Kidney capillary endothelial cell (primary cell): ENCODE measurements at regions not wholly inside any gene's neighbourhood (a gene's known extent, or its start where the extent isn't known, plus 50 kb on each side); places are given as distances from the start of the nearest gene placed in this dataset.
"Not testable (repeated sequence)": the region's sequence is repeated elsewhere in the genome, so short reads cannot be mapped to it uniquely, and the experiment has no call there.

Experiments
- DNase-seq: peaks from one replicate; pipeline ENCODE4 v3.0.0-alpha.2; 2018; ENCODE audit warnings: low spot score

DNA sequence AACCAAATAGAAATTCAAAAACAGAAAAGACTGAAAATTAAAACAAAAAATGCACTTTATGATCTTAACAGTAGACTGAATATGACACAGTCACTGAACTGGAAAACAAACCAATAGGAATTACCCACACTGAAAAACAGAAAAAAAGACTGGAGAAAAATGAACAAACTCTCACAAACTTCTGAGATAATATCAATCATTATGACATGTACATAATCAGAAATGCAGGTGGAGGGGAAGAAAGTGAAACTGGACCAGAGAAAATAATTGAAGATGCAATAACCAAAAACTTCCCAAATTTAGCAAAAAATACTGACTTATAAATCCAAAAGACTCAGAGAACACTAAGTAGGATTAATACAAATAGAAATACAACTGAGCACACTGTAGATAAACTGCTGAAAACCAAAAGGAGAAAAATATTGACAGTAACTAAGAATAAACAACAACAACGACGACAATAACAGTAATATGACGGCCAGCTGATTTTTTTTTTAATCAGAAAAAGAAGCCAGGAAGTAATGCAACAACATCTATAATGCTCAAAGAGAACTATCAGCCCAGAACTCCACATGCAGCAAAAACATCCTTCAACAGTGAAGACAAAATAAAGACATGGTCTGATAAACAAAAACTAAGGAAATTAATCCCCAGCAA is 108.1 kb downstream of the ZFAND4 start:
- DNase-seq = no peak

DNA sequence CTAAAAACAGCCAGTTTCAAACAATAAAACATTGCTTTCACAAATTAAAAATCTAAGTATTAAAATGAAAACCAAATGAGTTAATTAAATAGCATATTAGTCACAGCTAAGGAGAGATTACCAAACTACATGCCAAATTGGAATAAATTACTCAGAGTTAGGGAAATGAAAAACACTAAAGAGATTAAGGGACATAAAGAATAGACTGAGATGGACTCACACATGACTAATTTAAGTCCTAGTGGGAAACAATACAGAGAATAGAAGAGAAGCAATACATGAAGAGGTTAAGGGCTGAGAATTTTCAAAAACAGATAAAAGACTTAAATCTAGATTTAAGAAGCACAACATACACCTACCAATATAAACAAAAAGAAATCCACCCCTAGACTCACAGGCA is 110.6 kb downstream of the ZFAND4 start:
- no peak for DNase-seq

DNA sequence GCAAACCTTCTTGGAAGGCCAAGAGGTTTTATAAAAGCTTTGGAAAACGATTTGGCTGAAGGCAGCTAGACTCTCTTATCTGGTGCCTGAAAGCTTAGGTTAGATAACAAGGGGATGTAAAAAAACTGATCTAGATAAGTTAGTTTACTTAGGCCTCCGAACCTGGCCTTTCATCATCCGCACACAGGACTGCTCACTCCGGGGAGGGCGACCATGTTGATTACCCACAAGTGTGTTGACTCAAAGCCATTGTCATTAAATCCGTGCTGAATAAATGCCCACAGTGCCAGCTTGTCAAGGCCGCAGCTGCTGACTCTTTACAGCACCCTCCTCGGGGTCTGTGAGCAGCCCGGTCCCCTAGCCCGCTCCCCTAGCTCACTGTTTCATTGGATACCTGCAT is 112.3 kb downstream of the ZFAND4 start:
- no peak for DNase-seq

DNA sequence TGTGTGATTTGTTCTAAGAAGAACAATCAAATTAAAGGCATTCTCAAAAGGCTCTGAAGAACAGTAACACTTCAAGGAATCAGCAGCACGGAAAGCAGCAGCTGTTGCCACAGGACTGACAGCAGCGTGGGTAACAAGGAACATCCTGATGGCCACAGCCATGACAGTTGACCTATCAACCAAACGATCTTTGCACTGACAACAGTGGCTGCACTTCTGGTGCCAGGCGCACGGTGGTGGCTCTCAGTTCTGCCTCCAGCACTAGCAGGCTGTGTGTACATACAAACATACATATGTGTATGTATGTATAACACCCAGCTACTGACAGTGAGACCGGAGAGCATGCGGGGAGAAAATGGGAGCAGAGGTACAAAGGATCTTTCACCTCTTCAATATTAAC is 114.1 kb downstream of the ZFAND4 start:
- DNase-seq = no peak

DNA sequence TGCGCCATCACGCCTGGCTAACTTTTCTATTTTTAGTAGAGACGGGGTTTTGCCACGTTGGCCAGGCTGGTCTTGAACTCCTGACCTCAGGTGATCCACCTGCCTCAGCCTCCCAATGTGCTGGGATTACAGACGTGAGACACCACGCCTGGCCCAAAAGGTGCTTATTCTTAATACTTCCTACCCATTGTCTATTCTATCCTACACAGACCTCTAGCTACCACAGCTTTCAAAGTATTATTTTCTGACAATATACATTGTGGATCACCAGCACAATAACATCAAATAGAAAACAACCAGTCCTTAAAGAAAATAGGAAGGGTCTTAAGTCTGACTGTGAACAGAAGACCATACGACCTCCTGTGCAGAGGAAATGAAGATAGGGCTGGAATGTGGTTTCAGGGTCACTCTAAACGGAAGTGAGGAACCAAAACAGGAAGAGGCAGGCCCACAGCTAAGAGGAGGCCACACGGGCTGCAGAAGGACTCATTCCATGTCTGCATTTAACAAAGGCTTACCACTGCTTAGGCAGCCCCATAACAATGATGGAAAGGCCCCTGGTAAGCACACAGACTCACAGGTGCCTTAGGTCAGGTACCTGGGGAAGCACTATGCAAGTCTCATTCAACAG is 115.2 kb downstream of the ZFAND4 start:
- peak; percentile 69 for DNase-seq

DNA sequence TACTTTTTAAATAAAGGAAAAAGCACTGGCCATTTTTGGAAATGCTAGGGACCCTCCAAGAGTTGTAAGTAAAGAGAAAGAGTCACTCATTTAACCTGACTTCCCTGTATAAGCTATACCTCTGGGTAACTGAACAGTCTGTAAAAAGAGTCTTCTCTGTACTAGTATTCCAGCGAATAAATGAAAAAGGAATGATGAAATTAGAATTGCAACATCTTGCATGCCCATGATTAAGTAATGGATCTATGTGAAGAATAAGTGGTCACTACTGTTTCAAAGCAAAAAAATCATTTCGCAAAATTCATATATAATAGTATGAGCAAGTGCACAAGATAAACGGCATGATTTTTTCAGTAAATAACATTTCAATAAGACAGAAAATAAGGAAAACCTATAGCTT is 116.8 kb downstream of the ZFAND4 start:
- DNase-seq = no peak

DNA sequence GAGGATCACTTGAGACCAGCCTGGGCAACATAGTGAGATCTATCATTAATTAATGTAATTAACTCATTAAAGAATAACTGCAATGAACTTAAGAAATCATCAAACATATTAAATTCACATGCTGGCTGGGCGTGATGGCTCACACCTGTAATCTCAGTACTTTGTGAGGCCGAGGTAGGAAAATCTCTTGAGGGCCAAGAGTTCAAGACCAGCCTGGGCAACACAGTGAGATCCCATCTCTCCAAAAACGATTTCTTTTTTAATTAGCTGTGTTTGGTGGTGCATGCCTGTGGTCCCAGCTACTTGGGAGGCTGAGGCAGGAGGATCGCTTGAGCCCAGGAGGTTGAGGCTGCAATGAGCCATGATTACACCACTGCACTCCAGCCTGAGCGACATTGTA is 117.2 kb downstream of the ZFAND4 start:
- DNase-seq = not testable (repeated sequence)

DNA sequence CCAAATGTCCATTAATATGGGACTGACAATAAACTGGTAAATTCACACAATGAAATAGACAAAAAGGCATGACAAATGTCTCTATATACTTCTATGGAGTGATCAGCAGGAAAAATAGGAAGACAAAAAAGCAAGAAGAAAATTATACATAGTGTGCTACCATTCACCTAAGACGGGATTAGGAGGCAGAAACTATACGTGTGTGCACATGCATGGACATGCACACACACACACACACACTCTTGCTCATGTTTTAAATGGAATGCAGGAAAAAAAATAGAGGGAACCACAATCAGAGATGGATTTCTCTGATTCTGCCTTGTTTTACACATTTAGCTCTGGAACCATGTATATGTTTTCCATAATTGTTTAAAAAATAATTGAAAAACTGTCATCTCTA is 119.0 kb downstream of the ZFAND4 start:
- no peak for DNase-seq

DNA sequence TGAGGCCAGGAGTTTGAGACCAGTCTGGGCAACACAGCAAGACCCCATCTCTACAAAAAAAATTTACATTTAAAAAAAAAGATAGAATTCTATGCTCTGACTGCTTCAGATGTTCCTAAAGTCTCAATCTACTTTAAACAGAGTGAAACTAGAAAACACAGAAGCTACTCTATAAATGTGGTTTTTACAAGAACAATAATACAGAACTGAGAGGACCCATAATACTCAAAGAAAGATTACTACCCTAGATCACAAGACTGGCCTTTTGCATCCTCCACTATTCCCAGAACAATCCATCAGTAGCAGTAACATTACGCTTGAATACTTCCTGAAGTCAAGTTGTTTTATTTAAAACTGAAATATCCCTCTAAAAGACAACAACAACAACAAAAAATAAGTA is 119.4 kb downstream of the ZFAND4 start:
- DNase-seq = no peak

DNA sequence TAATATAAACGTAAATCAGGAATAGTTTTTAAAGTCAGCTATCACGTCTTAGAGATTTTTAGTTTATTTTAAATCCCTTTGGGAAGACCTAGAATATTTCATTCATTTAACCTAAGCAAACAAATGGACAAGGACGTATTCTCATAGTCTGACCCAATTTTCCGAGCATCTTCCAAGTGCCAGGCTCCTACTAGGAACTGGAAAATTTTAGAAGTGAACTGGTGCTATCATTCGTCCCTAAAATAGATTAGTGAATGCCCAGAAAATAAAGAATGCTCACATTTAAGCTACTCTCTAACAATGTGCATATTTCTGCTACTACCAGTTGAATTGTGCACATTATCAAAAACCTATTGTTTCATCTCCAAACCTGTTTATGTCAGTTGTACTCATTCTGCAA is 120.1 kb downstream of the ZFAND4 start:
- DNase-seq = no peak

DNA sequence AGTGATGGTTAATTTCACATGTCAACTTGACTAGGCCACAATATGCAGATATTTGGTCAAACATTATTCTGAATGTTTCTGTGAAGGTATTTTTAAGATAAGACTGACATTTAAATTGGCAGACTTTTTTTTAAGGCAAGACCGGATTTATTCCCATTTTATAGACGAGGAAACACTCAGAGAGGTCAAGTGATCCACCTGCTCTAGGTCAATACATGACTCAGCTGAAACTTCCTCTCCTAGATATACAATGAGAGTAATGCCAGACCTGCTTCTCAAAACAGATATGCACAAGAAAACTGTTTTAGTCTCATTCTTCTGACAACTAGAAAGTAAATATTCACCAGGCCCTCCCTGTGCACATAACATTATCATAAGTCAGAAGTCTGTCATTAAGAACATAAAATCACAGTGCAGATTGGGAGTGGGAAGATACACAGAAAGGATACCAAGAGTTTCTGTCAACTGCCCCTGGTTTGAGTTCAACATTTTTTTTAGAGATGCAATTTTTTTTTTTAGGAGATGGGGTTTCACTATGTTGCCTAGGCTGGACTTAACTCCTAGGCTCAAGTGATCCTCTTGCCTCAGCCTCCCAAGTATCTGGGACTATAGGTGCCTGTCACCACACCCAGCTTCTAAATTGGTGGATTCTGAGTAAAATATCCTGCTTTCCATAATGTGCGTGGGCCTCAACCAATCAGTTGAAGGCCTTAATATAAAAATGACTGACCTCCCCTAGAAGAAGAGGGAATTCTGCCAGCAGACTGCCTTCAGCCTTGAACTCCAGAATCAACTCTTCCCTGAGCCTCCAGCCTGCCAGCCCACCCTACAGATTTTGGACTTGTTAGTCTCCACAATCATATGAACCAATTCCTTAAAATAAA is 121.4 kb downstream of the ZFAND4 start:
- DNase-seq = no peak

DNA sequence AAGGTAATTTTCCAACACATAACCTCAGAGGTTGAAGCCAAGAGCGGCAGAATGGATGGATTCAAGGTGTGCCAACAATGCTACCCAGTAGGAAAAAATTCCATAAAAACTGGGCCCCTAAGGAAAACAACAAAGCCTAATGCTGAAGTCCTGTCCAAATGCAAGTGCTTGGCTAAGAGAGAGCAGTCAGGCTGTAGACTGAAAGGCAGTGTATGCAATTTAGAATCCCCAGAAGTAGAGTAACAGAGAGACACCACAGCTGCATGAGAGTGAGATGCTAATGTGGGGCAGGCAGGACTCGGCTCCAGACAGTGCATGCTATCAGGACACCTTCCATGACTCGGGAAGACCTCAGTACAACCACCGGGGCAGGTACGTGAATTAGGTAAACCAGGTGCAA is 124.5 kb downstream of the ZFAND4 start:
- DNase-seq = no peak

DNA sequence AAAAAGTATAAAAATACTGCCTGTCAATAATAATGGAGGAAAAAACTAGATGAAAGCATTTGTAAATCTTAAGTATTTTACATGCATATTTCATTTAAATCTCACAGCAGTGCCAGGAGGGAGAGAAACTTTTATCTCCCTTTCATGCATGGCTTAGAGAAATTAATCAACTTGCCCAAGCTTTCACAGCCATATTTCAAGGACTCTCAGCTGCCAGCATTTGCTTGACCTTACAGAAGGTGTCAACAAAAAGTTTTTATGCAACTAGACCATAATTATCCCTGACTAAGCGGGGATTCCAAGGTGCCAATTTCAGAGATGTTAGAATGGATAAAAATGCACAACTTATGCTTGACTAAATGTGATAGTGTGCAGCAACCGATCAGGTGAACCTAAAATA is 125.4 kb downstream of the ZFAND4 start:
- DNase-seq = no peak

DNA sequence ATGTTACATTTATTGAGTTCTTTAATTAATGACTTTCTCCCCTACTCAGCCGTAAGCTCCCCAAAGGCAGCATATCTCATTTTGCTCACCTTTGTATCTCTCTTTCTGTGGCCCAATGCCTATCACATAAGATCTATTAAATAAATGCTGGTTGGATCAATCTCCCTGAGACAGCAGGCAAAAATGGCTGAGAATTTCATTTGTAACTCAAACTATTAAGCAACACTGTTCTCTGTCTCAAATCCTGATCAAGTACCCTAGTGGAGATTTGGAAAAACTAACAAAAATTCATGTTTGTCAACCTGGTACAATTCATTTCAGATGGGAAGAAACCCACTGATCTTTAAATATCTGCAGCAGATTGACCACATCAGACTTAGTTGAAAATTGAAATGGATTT is 127.4 kb downstream of the ZFAND4 start:
- DNase-seq = no peak

DNA sequence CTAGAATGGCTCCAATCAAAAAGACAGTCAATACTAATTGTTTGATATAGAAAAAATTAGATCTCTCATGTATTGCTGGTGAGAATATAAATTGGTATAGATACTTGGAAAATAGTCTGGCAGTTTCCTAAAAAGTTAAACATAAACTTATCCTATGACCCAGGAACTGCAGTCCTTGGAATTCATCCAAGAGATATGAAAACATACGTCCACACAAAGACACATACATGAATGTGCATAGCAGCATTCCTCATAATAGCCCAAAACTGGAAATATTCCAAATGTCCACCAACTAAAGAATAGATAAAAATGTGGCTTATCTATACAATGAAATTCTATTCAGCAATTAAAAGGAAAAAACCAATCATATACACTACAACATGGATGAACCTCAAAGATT is 128.4 kb downstream of the ZFAND4 start:
- DNase-seq = no peak

DNA sequence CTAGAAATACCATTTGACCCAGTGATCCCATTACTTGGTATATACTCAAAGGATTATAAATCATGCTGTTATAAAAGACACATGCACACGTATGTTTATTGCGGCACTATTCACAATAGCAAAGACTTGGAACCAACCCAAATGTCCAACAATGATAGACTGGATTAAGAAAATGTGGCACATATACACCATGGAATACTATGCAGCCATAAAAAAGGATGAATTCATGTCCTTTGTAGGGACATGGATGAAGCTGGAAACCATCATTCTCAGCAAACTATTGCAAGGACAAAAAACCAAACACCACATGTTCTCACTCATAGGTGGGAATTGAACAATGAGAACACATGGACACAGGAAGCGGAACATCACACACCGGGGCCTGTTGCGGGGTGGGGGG is 131.5 kb downstream of the ZFAND4 start:
- DNase-seq = not testable (repeated sequence)

DNA sequence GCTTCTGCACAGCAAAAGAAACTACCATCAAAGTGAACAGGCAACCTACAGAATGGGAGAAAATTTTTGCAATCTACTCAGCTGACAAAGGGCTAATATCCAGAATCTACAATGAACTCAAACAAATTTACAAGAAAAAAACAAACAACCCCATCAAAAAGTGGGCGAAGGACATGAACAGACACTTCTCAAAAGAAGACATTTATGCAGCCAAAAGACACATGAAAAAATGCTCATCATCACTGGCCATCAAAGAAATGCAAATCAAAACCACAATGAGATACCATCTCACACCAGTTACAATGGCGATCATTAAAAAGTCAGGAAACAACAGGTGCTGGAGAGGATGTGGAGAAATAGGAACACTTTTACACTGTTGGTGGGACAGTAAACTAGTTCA is 132.0 kb downstream of the ZFAND4 start:
- DNase-seq = not testable (repeated sequence)

DNA sequence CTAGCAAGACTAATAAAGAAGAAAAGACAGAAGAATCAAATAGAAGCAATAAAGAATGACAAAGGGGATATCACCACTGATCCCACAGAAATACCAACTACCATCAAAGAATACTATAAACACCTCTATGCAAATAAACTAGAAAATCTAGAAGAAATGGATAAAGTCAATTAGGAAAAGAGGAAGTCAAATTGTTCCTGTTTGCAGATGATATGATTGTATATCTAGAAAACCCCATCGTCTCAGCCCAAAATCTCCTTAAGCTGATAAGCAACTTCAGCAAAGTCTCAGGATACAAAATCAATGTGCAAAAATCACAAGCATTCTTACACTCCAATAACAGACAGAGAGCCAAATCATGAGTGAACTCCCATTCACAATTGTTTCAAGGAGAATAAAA is 133.0 kb downstream of the ZFAND4 start:
- not testable (repeated sequence) for DNase-seq

DNA sequence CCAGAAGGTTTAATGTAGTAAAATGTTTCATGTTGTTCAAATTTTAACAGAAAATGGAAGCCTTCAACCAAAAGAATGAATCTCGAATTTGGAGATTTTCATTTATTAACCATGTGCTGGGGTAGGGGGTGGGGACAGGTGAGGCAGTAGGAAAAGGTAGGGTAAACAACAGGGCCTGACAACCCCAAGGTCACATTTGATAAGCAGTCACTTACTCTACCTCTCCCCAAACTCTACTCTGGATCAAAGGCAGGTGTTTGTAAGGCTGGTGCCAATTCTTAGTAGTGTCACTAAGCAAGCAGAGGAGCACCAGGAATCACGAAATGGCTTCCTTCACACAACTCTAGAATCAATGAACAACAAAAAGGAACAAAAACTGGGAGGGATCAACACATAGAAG is 138.0 kb downstream of the ZFAND4 start:
- no peak for DNase-seq

DNA sequence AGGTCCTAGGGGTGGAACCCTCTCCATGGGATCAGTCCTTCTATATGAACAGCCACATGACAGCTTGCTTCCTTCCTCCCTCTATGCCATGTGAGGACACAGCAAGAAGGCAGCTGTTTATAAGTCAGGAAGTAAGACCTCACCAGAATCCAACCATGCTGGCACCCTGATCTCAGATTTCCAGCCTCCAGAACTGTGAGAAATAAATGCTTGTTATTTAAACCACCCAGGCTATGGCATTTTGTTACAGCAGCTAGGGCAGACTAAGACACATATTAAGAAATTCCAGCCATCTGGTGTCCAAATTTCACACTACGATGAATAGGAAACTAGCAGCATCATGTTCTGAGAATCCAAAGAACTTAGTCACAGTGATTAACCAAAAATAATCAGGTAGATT is 140.1 kb downstream of the ZFAND4 start:
- DNase-seq = peak; percentile 12

DNA sequence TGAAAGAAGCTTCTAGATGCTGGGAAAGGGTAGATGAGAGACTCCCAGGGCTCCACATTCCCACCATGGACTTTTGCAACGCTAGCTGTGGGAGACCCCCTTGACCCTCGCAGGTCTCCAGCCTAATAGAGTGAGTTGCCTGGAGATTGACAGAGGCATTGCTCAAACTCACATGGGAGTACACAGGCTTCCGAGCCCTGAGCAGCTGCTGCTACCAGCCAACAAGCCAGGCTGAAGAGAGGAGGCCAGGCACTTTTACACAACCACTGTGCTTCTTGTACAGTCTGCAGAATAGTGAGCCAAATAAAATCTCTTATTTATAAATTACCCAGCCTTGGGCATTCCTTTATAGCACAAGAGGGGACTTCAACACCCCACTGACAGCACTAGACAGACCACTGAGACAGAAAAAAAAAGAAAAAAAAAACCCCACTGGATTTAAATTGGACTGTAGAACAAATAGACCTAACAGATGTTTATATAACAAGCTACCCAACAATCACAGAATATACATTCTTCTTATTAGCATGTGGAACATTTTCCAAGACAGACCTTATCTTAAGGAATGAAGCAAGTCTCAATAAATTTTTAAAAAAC is 146.2 kb downstream of the ZFAND4 start:
- no peak for DNase-seq

DNA sequence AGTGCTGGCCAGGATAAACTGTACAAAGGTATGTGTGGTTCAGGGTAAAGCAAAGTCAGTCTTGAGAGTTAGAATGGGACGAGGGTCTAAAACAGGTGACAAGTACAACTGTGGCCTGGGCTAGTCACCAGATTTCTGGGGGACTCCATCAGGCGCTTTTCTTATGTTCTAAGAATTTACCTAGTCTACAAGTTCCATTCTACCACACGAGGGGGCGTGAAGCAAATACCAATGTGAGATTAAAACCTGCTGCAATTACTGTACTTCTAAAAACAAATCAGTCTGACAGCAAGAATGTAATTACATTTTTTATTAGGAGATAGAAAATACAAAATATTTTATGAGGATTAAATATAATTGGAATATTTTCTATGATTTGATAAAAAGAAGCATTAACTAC is 146.5 kb downstream of the ALOX5 start:
- no peak for DNase-seq

DNA sequence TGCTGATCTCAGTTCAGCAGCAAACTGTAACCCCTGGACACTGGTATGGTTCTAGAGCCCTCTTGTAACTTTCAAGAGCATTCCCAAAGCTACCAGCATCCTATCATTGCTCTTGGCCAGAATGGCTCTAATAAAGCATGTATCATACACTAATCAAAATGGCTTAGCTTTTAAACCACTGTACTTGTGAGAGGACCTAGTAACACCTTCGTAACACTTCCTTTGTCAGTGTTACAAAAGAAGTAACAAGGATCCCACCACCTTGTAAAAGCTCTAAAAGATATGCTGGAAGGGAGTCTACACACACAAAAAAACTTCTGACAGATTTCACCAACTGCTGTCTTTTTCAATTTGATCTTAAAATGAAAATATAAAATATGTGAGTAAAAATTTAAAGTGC is 144.7 kb downstream of the ALOX5 start:
- DNase-seq = no peak
